GM18909 (cell line): ENCODE measurements at regions not wholly inside any gene's neighbourhood (a gene's known extent, or its start where the extent isn't known, plus 50 kb on each side); places are given as distances from the start of the nearest gene placed in this dataset.

Source experiments
- ATAC-seq: cut with Tn5 transposase; IDR thresholded peaks from one replicate; pipeline ENCODE4 v1.9.1; 2021; ENCODE audit warnings: mild to moderate bottlenecking; ENCODE audit not compliant: unreplicated experiment, poor library complexity

DNA sequence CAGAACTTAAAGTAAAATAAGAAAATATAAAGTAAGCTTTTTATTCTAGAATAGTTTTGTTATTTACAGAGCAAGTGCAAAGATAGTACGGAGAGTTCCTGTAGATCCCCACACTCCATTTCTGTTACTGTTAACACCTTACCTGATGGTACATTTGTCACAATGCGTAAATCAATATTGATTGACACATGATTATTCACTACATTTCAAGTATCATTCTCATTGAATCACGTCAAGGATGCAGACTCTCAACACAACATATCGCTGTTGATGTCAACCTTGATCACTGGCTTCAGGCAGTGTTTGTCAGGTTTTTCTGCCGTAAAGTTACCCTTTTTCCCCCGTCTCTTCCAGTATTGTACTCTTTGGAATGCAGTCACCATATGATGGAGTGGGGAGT is 64.2 kb upstream of the WSCD1 start:
- no peak for ATAC-seq

- no peak for ATAC-seq
Measured at GRCh38 chr17:6011206-6011605, 59.0 kb upstream of the WSCD1 start.

DNA sequence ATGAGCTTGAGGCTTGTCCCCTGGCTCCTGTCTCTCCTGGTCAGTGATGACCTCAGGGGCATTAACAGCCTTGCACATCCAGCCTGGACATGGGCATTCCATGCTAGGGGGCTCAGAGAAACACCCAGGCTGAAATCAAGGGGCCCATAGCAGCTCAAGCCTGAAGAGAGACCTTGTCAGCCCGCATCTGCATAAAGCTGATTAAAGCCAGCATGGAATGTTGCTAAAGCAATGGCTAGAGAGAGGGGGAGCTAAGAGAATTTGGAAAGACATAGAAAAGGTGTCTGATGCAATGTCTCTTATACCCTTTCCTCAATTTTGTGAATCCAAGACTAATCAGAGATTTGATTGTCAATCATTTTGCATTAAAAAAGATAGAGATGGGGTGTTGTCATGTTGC is 51.4 kb upstream of the WSCD1 start:
- ATAC-seq: no peak

DNA sequence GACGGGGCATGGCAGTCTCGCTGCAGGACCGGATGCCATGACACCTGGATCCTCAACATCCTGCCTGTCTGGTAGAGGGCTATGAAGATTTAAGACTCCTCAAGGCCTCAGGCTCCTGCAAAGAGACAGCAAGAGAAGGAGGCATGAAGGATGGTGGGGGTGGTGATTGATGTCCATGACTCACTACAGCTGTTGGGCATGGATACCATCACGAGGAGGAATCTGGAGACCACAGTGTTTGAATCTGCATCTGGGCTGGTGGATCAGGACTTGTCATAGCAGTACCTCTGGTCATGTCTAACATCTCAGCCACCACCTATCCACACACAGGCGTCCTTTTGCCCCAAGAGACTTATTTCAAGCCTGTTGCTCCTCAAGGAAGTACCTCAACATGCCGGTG is 50.2 kb upstream of the WSCD1 start:
- no peak for ATAC-seq

GRCh38 chr17:6020376-6021010 is 49.7 kb upstream of the WSCD1 start:
- no peak for ATAC-seq
